ENCODE measurements at regions not wholly inside any gene's neighbourhood (a gene's known extent, or its start where the extent isn't known, plus 50 kb on each side); places are given as distances from the start of the nearest gene placed in this dataset.

- Mint-ChIP-seq H3K27me3 (ENCODE audit: low read depth) (no peaks in the 10 kb centered on the region), H3K36me3 (ENCODE audit: low read depth) (no peaks in the 10 kb centered on the region), H3K9me3 (ENCODE audit: insufficient read depth) (no peaks in the 10 kb centered on the region), H3K27ac (no peak overlapping the region), H3K4me3 (no peak overlapping the region), H3K4me1 (ENCODE audit: low read depth) (no peaks in the 10 kb centered on the region)
- DNase-seq = no peak
- POLR2A ChIA-PET = no interaction called here
- CTCF ChIA-PET = no interaction called here
- no peak for ATAC-seq
These were observed 74.4 kb upstream of the PMEPA1 start for GRCh38 chr20:57783956-57784837.

- POLR2A ChIA-PET = no interaction called here
- Mint-ChIP-seq H3K27ac (no peak overlapping the region), H3K27me3 (ENCODE audit: low read depth) (no peaks in the 10 kb centered on the region), H3K4me3 (no peak overlapping the region), H3K36me3 (ENCODE audit: low read depth) (no peaks in the 10 kb centered on the region), H3K4me1 (ENCODE audit: low read depth) (no peaks in the 10 kb centered on the region), H3K9me3 (ENCODE audit: insufficient read depth) (no peaks in the 10 kb centered on the region)
- CTCF ChIA-PET = no interaction called here
- DNase-seq = no peak
- ATAC-seq = no peak
These were observed 73.4 kb upstream of the PMEPA1 start for GRCh38 chr20:57783196-57783595.

DNA sequence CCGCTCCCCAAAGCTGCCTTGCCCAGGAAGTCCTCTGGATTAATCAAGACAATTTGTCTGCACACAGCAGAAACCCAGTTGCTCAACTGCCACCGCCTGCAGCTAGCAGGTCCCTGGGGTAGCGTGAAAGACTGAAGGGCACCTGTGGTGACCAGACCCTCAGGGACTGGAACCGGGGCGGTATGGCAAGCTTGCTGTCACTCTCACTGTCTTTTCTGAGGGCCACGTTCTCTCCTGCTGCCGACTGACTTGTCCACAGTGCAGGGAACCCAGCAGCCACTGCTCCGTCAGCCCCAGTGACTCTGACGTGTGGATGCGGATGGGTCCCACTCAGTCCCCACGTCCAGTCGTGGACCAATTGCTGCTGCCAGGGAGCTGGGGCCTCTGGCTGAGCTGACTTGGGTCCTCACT, 72.8 kb upstream of the PMEPA1 start:
- Mint-ChIP-seq H3K27me3 (ENCODE audit: low read depth) (peaks cover 3% of the 10 kb centered on the region), H3K4me1 (ENCODE audit: low read depth) (no peaks in the 10 kb centered on the region), H3K9me3 (ENCODE audit: insufficient read depth) (no peaks in the 10 kb centered on the region), H3K27ac (no peak overlapping the region), H3K4me3 (no peak overlapping the region), H3K36me3 (ENCODE audit: low read depth) (no peaks in the 10 kb centered on the region)
- CTCF ChIA-PET = no interaction called here
- POLR2A ChIA-PET = no interaction called here
- no peak for ATAC-seq
- no peak for DNase-seq

DNA sequence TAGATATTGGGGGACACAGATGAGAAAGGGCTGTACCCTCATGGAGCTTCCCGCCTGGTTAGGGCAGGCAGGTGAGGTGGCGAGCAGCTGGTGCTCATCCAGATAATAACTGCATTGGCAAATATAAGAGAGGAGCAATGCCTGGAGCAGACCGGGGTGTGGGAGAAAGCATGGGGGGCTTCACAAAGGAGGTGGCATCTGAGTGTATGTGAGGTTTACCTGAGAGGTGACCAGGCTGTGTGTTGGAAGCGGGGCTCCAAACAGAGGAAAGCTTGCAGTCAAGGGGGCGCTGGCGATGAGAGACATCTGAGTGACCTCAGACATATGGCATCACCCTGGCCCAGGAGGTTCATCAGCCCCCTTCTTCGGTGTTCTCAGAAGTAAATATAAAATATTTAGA, 72.1 kb upstream of the PMEPA1 start:
- H3K4me3 Mint-ChIP-seq = no peak overlapping the region
- no peaks in the 10 kb centered on the region for H3K36me3 Mint-ChIP-seq (ENCODE audit: low read depth)
- H3K9me3 Mint-ChIP-seq (ENCODE audit: insufficient read depth) = no peaks in the 10 kb centered on the region
- CTCF ChIA-PET = no interaction called here
- no peaks in the 10 kb centered on the region for H3K4me1 Mint-ChIP-seq (ENCODE audit: low read depth)
- DNase-seq (no peak), ATAC-seq (no peak)
- POLR2A ChIA-PET = no interaction called here
- no peak overlapping the region for H3K27ac Mint-ChIP-seq
- peaks cover 6% of the 10 kb centered on the region for H3K27me3 Mint-ChIP-seq (ENCODE audit: low read depth)

- POLR2A ChIA-PET = no interaction called here
These were observed 71.1 kb upstream of the PMEPA1 start for GRCh38 chr20:57780906-57781305.

GRCh38 chr20:57780398-57780797, 70.6 kb upstream of the PMEPA1 start:
- Mint-ChIP-seq H3K4me1 (ENCODE audit: low read depth) (no peaks in the 10 kb centered on the region), H3K9me3 (ENCODE audit: insufficient read depth) (no peaks in the 10 kb centered on the region), H3K27ac (no peak overlapping the region), H3K27me3 (ENCODE audit: low read depth) (peaks cover 12% of the 10 kb centered on the region), H3K4me3 (no peak overlapping the region), H3K36me3 (ENCODE audit: low read depth) (no peaks in the 10 kb centered on the region)
- ATAC-seq = no peak
- POLR2A ChIA-PET = no interaction called here
- CTCF ChIA-PET = interaction anchor here (1.3 kb wide), 1 partner anchor 184 kb away, joined by 3 read pairs; no protein-coding TSS in a partner anchor
- no peak for DNase-seq

More at GRCh38 chr20:57780906-57781305, 71.1 kb upstream of the PMEPA1 start:
- no peaks in the 10 kb centered on the region for H3K36me3 Mint-ChIP-seq (ENCODE audit: low read depth)
- H3K27me3 Mint-ChIP-seq (ENCODE audit: low read depth) = peaks cover 10% of the 10 kb centered on the region
- no peak overlapping the region for H3K4me3 Mint-ChIP-seq
- H3K4me1 Mint-ChIP-seq (ENCODE audit: low read depth) = no peaks in the 10 kb centered on the region
- no peak for DNase-seq
- H3K9me3 Mint-ChIP-seq (ENCODE audit: insufficient read depth) = no peaks in the 10 kb centered on the region
- CTCF ChIA-PET = no interaction called here
- no peak overlapping the region for H3K27ac Mint-ChIP-seq
- no peak for ATAC-seq

DNA sequence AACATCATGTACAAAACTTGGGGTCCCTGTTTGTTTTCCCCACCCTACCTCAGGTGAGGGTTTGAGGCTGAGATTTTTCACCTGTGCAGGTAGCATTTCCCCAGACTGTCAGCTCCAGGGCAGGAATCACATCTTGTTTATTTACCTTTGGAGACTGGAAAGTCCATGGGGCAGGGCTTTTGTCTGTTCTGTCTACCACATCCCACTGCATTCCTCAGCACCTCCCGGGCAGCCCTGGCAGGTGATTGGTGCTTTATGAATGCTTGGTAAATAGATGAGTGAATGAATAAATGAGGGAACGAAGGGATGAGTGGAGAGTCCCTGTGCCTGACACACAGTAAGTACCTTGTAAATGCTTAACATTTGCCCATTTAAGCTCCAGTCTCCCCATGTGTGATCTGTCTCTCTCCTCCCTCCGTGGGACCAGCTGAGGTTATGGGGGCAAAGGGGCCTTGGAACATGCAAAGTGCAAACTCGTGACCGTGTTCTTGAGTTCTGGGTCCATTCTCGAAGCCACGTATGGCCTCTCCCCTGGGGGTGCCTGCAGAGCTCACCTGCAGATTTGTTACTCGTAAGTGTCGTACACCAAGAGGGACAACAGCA, 69.7 kb upstream of the PMEPA1 start:
- Mint-ChIP-seq H3K36me3 (ENCODE audit: low read depth) (no peaks in the 10 kb centered on the region), H3K4me3 (no peak overlapping the region), H3K27me3 (ENCODE audit: low read depth) (peaks cover 12% of the 10 kb centered on the region), H3K27ac (no peak overlapping the region), H3K4me1 (ENCODE audit: low read depth) (no peaks in the 10 kb centered on the region), H3K9me3 (ENCODE audit: insufficient read depth) (no peaks in the 10 kb centered on the region)
- DNase-seq (no peak), ATAC-seq (no peak)
- CTCF ChIA-PET = interaction anchor here (1.3 kb wide), 1 partner anchor 183 kb away, joined by 3 read pairs; no protein-coding TSS in a partner anchor
- POLR2A ChIA-PET = no interaction called here

DNA sequence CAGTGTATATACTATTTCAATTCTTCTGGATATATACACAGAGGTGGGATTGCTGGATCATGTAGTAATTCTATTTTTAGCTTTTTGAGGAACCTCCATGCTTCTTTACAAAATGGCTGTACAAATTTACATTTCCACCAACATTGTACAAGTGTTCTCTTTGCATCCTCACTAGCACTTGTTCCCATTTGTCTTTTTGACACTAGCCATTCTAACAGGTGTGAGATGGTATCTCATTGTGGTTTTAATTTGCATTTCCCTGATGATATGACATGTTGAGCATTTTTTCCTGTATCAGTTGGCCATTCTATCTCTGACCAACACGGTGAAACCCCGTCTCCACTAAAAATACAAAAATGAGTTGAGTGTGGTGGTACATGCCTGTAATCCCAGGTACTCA, 68.1 kb upstream of the PMEPA1 start:
- Mint-ChIP-seq H3K4me3 (no peak overlapping the region), H3K9me3 (ENCODE audit: insufficient read depth) (no peaks in the 10 kb centered on the region), H3K36me3 (ENCODE audit: low read depth) (no peaks in the 10 kb centered on the region), H3K27me3 (ENCODE audit: low read depth) (peaks cover 12% of the 10 kb centered on the region), H3K4me1 (ENCODE audit: low read depth) (no peaks in the 10 kb centered on the region), H3K27ac (no peak overlapping the region)
- POLR2A ChIA-PET = no interaction called here
- ATAC-seq (no peak), DNase-seq (no peak)
- CTCF ChIA-PET = no interaction called here

DNA sequence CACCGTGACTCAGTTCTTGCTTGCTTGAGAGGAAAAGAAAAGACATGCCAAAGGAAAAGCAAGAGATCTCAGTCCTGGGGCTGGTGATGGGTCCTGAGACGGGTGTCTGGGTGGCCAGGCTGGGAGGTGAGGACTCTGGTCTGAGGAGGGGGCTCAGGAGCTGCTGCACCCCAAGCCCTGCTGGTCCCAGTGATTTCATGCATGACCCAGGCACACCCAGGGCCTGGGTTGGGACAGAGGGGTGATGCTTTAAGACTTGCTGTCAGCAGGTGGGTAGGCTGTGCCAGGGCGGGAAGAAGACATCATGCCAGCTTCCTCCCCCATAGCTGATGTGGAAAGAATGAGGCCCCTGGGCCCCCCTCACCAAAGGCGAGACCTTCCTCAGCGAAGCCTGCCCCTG, 65.1 kb upstream of the PMEPA1 start:
- no peak for ATAC-seq
- Mint-ChIP-seq H3K27ac (no peak overlapping the region), H3K4me3 (no peak overlapping the region), H3K36me3 (ENCODE audit: low read depth) (no peaks in the 10 kb centered on the region), H3K27me3 (ENCODE audit: low read depth) (peaks cover 12% of the 10 kb centered on the region), H3K4me1 (ENCODE audit: low read depth) (no peaks in the 10 kb centered on the region), H3K9me3 (ENCODE audit: insufficient read depth) (no peaks in the 10 kb centered on the region)
- DNase-seq = no peak
- CTCF ChIA-PET = interaction anchor here (0.6 kb wide), 1 partner anchor 152 kb away, joined by 3 read pairs; no protein-coding TSS in a partner anchor
- POLR2A ChIA-PET = no interaction called here

GRCh38 chr20:57774111-57774880, 64.5 kb upstream of the PMEPA1 start:
- peaks cover 6% of the 10 kb centered on the region for H3K4me1 Mint-ChIP-seq (ENCODE audit: low read depth)
- no peak overlapping the region for H3K4me3 Mint-ChIP-seq
- ChIA-PET POLR2A (no interaction called here), CTCF (interaction anchor here (0.6 kb wide), 1 partner anchor 152 kb away, joined by 3 read pairs; no protein-coding TSS in a partner anchor)
- H3K36me3 Mint-ChIP-seq (ENCODE audit: low read depth) = no peaks in the 10 kb centered on the region
- H3K27me3 Mint-ChIP-seq (ENCODE audit: low read depth) = peaks cover 12% of the 10 kb centered on the region
- DNase-seq = no peak
- no peak overlapping the region for H3K27ac Mint-ChIP-seq
- no peak for ATAC-seq
- H3K9me3 Mint-ChIP-seq (ENCODE audit: insufficient read depth) = no peaks in the 10 kb centered on the region

- H3K27ac Mint-ChIP-seq = no peak overlapping the region
- peaks cover 16% of the 10 kb centered on the region for H3K27me3 Mint-ChIP-seq (ENCODE audit: low read depth)
- H3K9me3 Mint-ChIP-seq (ENCODE audit: insufficient read depth) = no peaks in the 10 kb centered on the region
- H3K4me3 Mint-ChIP-seq = no peak overlapping the region
- no peaks in the 10 kb centered on the region for H3K36me3 Mint-ChIP-seq (ENCODE audit: low read depth)
- DNase-seq = no peak
- H3K4me1 Mint-ChIP-seq (ENCODE audit: low read depth) = peaks cover 7% of the 10 kb centered on the region
- POLR2A ChIA-PET = no interaction called here
- no peak for ATAC-seq
- CTCF ChIA-PET = no interaction called here
These were observed 63.4 kb upstream of the PMEPA1 start for GRCh38 chr20:57773059-57773815.
